Mammary epithelial cell (primary cell): ENCODE measurements at regions not wholly inside any gene's neighbourhood (a gene's known extent, or its start where the extent isn't known, plus 50 kb on each side); places are given as distances from the start of the nearest gene placed in this dataset.

Experiments
- EZH2 ChIP-seq: IDR thresholded peaks from 2 replicates; pipeline ENCODE4 v1.6.1; 2012; ENCODE audit warnings: low read length, inconsistent platforms, borderline replicate concordance
- TF ChIP-seq, protein P1 (sequence below), 2 donors: IDR thresholded peaks in 1 of 2; conservative IDR thresholded peaks in 1 of 2; 2 replicates each; pipeline ENCODE4 v1.5.1; 2011 to 2012; ENCODE audit warnings: inconsistent platforms in 2 of 2, low read length in 2 of 2, mild to moderate bottlenecking in 2 of 2, control low read depth in 1 of 2, low read depth in 1 of 2; ENCODE audit not compliant: insufficient read depth in 1 of 2; ENCODE audit errors: extremely low read depth in 1 of 2

DNA sequence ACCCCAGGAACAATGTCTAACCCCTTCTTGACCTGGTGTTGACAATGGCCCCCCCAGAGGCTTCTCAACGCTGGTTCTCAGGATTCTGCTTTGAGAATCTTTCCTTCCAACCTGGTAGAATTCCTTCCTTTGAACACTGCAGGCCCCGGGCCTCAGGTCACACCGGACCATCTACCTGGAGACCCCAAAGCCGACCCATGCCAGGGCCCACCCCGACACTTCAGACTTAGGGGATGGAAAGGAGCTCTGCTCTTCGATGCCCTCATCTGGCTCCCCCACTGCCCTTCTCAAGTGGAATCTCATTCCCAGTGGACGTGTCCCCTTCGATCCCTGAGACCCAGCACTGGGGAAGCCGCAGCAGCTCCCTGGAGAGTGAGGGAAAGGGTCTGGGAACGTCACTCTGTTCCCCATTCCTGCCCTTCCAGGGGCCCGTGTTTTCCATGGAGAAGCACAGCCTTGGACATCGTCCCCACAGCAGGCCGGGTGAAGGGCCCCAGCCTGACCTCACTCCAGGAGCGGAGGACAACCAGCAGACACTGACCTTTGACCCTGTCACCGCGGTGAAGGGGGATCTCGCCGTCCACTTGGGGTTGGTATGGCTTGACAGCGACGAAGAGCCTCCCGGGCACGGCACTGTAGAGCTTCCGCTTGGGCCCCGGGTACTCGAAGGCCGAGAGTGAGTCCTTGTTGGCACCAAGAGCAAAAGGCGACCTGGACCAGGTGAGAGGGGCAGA, 408.3 kb downstream of the CTTN start:
- TF ChIP-seq, protein P1, sequence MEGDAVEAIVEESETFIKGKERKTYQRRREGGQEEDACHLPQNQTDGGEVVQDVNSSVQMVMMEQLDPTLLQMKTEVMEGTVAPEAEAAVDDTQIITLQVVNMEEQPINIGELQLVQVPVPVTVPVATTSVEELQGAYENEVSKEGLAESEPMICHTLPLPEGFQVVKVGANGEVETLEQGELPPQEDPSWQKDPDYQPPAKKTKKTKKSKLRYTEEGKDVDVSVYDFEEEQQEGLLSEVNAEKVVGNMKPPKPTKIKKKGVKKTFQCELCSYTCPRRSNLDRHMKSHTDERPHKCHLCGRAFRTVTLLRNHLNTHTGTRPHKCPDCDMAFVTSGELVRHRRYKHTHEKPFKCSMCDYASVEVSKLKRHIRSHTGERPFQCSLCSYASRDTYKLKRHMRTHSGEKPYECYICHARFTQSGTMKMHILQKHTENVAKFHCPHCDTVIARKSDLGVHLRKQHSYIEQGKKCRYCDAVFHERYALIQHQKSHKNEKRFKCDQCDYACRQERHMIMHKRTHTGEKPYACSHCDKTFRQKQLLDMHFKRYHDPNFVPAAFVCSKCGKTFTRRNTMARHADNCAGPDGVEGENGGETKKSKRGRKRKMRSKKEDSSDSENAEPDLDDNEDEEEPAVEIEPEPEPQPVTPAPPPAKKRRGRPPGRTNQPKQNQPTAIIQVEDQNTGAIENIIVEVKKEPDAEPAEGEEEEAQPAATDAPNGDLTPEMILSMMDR (conservative IDR thresholded peaks at IDR 0.05 in 1 of 2, IDR thresholded peaks at IDR 0.05 in 1 of 2; ENCODE audit: extremely low read depth in 1 of 2, insufficient read depth in 1 of 2, low read depth in 1 of 2, low read length in 2 of 2), result no peak
- no peak for TF ChIP-seq EZH2
